Renal pelvis (tissue), 1 donor: ENCODE measurements at regions not wholly inside any gene's neighbourhood (a gene's known extent, or its start where the extent isn't known, plus 50 kb on each side); places are given as distances from the start of the nearest gene placed in this dataset.

Experiments used
- DNase-seq: peaks from one replicate; pipeline ENCODE4 v3.0.0-alpha.2; 2013

DNA sequence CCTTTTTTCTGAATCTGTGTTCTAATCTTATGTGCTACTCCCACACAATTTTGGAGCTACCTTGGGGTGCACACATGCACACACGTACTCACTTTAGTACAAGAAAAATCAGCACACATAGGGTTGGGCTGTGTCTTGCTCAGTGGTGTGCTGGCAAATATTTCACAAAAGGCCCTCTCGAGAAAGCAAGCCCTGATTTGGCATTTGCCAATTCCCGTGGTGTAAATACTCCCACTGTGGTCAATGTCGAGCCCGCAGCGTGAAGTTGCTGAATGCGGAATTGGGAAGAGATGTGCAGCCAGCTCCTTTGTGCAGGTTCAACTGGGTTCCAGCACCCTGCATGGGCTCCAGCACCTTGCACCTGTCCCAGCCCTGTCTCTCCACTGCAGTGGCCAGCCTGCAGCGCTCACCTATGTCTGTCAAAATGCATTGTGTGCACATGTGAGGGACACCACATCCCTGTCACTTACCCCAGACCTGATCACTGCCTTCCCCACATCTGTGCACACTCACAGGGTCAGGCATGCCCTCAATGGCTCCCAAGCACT lies 78.4 kb upstream of the WNT4 start:
- DNase-seq: no peak

DNA sequence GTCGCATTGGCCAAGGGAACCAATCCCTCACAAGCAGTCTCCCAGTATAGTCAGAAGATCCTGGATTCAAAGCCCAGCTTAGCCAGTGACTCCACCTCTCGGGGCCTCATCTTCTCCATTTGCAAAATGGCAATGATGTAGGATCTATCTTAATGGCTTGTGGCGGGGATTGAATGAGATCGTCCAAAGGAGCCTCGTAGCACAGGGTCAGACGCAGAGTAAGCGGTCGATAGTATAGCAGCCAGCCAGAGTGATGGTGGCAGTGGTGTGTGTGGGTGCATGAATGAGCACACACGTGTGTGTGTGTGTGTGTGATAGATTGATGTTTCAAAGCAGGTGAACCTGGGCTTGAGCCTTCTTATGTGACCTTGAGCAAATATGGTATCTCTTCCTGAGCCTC lies 79.8 kb upstream of the WNT4 start:
- DNase-seq: no peak

DNA sequence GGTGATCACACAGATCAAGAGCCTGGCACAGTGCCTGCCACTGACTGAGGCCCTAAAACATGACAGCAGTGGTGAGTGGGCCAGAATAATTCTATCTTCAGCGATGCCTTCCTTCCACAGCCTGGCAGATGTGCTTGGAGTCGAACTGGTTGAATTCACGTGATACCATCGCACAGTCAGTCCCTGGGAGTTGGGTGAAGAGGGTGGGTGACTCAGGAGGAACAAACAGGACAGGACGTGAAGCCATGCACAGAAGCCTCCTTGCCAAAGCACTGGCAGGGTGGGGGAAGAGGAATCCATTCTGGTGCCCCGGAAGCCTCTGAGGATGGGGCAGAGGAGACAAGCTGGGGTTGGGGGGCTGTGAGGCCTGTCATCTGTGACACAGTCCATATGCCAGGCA lies 80.3 kb upstream of the WNT4 start:
- DNase-seq: no peak

- no peak for DNase-seq
Observed at GRCh38 chr1:22224091-22224490, 81.2 kb upstream of the WNT4 start.

DNA sequence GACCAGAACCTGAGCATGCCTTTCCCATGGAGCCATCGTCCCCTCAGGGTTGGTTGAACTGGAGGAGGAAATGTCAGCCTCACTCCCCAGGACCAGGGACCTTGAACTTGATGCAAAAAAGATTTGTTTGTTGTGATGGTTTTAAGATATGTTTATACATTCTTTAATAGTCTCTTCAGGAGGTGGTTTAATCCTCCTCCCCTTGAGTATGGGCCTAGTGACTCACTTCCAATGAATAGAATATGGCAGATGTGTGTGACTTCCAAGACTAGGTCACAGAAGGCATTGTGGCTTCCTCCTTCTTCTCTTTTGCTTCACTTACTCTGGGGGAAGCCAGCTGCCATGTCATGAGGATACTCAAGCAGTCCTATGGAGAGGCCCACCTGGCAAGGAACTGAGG lies 81.7 kb upstream of the WNT4 start:
- no peak for DNase-seq

DNA sequence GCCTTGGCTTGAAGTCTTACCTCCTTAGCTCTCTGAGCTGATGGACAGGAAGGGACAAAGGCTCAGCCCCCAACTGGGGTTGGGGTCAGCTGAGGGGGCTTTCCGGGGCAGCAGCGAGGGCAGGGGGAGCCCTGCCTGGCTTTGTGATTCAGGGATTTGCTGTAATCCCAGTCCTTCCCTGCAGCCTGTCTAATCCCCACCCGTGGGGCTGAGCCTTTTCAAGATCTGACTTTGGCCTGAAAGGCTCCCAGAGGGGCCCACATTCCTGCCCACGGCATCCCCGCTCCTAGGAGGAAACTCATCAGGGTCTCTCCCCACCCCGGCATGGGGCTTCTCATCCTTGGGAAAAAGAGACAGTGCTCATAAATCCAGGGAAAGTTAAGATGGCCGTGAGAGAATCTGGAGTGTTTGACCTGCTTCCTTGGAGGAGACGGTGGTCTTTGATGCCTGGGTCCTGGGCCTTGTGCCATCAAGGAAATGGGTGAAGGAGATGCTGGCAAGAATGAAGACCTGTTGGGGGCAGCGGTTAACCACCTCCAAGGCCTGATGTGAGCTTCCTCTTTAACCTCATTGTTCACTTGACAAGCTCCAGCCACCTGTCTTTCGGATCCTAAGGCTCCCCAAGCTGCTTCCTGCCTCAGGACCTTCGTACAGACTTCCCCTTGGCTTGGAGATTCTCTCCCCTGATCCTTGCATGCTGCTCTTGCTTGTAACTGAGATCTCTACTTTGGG lies 83.1 kb upstream of the WNT4 start:
- DNase-seq: no peak

- DNase-seq: no peak
Observed at GRCh38 chr1:22228074-22228473, 85.2 kb upstream of the WNT4 start.

DNA sequence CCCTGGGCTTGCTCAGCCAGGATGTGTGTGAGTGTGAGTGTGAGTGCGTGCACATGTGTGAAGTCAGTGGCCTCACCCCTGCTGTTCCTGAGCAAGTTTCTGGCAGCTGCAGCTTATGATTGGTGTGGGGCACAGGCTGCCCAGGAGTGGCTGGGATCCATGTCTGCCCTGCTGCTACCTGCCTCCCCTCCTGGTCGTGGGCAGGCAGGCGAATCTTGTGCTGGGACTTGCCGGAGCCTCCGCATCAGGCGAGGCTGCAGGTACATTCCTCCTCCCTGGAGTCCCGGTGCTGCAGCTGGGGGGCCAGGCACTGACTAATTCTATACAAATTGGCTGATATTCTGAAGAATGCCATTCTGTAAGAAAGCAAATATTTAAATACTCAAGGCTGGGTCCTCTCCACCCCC lies 85.6 kb upstream of the WNT4 start:
- DNase-seq: no peak

DNA sequence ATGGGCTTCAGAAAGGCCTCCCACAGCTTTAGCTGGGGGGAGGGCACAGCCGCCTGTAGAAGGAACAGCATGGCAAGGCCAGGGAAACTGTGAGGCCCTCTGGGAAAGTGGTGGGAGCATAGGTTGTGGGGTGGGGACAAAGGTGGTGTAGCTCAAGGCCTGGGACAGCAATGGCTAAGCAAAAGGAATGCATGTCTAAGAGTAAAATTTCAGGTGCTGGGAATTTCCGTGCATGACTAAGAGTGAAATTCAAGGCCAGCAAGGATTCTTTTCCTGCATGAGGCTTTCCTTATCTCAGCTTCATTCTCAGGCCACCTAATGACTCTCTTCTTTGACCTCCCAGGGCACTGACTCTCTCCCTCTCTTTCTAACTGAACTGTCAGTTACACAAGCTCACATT lies 86.5 kb upstream of the WNT4 start:
- DNase-seq: no peak

DNA sequence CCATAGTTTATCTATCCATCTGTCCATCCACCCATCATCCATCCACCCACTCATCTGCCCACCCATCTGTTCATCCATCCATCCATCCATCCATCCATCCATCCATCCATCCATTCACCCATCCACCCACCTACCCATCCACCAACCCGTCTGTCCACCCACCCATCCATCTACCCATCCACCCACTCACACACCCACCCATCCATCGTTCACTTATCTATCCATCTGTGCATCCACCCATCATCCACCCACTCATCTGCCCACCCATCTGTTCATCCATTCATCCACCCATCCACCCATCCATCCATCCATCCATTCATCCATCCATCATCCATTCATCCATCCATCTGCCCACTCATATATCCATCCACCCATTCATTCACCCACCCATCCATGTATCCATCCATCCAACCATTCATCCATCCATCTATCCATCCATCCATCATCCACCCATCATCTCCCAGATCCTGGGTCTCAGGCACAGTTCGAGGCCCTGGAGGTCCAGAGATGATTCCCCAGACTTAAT lies 88.2 kb upstream of the WNT4 start:
- no peak for DNase-seq

DNA sequence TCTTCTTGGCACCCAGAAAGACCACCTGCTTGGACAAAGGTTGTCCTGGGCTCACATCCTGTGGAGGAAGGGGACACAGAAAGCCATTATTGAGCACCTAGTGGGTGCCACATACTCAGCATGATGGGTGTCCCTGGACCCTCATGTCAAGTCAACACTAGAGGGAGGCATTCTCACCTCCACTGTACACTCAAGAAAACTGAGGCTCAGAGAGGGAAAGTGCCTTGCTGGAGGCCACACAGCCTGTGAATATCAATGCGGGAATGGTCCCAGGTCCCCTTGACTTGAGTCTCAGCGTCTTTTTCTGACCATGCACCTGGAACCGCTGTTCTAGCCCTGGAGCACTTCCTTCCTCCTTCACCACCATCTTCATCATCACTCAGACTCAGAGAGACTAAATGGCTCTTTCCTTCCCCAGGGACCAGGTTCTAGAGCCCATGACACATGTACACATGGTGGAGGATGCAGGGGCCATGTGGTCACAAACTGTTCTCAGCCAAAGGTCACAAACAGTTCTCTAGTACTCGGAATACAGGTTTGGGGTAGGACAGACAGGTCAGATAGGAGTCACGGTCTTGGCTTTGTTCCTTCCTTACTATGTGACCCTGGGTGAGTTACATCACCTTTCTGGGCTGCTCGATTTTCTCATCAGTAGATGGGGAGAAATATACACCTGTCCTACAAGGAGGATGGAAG lies 89.2 kb upstream of the WNT4 start:
- no peak for DNase-seq

DNA sequence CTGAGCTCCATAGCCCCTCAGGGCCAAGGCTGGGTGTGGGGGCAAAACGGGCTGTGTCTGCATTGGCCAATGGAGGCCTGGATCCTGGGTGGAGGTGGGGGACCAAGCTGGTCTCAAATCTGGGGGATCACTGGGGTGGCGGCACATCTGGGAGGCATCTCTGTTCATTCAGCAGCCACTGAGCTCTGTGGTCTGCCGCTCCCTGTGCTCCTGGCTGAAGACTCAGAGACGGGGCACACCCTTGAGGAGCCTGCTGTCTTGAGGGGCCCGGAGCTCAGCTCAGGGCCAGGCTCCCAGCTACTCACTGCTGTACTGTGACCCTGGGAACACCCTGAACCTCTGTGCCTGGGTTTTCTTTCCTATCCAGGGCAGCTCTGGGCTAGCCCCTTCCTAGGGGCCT lies 90.3 kb upstream of the WNT4 start:
- DNase-seq: no peak

- no peak for DNase-seq
Observed at GRCh38 chr1:22234476-22235030, 91.7 kb upstream of the WNT4 start.

DNA sequence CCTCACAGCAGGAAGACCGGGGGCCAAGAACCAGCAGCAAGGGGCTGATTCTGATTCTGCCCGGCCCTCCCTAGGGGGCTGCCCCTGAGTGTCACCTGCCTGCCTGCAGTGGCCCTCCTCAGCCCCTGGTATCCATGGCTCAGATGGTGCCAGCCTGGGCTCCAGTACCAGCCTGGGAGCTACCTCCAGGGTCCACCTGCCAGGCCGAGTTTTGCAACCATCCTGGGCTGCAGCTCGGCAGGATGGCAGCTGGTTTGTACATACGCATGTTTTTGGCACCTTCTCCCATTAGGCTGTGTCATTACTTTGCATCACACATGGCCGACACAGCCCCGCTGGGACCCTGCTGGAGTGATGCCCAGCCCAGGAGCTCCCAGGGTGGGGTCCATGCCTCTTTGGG lies 93.3 kb upstream of the WNT4 start:
- DNase-seq: no peak

DNA sequence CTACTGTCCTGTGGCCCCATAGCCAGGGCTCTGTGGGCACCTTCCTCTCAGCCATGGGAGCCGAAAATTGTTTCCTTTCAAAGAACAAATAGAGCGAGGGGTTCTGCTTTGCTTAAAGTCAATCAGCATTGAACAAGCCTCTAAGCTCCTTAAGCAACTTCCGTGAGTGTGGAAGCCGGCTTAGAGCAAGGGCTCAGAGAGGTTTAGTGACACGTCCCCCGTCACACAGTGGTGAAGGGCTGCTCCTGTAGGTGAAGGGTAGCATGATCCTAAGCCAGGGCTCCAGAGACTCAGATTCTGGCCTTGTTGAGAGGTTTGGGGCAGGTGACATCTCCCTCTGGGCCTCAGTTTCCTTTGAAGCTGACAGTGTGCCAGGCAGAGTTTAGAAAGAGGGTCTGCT lies 94.0 kb upstream of the WNT4 start:
- no peak for DNase-seq

- DNase-seq: no peak
Observed at GRCh38 chr1:22237433-22238093, 94.7 kb upstream of the WNT4 start.

- no peak for DNase-seq
Observed at GRCh38 chr1:22238356-22239224, 95.7 kb upstream of the WNT4 start.

- DNase-seq: no peak
Observed at GRCh38 chr1:22239378-22239777, 96.5 kb upstream of the WNT4 start.

DNA sequence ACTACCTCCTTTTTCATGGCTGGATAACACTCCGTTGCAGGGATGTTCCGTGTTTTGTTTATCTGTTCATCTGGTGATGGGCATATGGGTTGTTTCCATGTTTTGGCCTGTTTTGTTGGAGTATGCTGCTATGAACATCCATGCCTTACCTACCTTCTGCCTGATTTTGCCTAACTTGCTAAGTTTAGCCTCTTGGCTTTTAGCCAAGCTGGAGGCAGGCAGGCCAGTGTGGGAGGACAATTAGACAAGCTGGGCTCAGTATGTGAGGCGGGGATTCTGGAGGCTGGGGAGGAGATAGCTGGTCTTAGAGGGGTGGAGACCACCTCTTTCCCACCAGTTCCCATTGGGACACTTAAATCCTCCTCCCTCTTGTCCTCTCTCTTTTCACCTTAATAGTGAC lies 98.4 kb upstream of the WNT4 start:
- DNase-seq: no peak

DNA sequence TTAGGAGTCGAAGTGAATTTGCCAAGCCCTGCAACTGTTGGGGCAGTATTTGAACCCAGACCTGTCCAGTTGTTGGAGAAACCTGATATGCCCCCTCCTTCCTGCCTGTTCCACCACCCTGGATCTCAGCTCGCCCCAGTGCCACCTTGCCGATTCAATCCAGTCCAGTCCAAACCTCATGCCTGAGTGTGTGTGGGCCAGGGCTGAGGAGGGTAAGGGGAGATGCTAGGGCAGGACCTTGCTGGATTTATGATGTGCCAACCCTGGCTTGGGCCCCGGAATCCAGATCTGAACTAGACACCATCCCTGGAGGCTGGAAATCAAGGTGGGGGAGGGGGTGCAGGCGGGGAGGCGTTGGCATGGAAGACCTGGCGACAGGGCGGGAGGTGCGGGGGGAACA lies 98.9 kb upstream of the WNT4 start:
- no peak for DNase-seq

GRCh38 chr1:22245100-22245650 lies 102.3 kb upstream of the WNT4 start:
- no peak for DNase-seq
